Spleen (tissue), 7 donors: ENCODE measurements at regions not wholly inside any gene's neighbourhood (a gene's known extent, or its start where the extent isn't known, plus 50 kb on each side); places are given as distances from the start of the nearest gene placed in this dataset.

ENCODE experiments used
- CTCF ChIP-seq, 11 experiments: fragments of 200-600 bp in 7 of 11; fragments of 450-650 bp in 4 of 11; sonication (generic) in 4 of 11; IDR thresholded peaks in 8 of 11; conservative IDR thresholded peaks in 3 of 11; 1 replicate in 7 of 11; 2 replicates in 4 of 11; pipeline versions ENCODE4 v1.4.0 to v1.8.0; 2016 to 2021; ENCODE audit warnings: antibody characterized with exemption in 11 of 11, inconsistent platforms in 4 of 11, mild to moderate bottlenecking in 1 of 11
- POLR2A ChIP-seq, 3 donors: fragments of 450-650 bp; IDR thresholded peaks; one replicate each; pipeline ENCODE4 v1.5.1; 2017; ENCODE audit warnings: antibody characterized with exemption in 3 of 3, mild to moderate bottlenecking in 1 of 3
- donor health status: DM: no; HTN: no; CAD: no; lungs with moderate emphysema.
- donor health status: DM: no; HTN: no; CAD: no.
- donor health status: DM: no; HTN: no; CAD: no.

- TF ChIP-seq CTCF (IDR thresholded peaks at IDR 0.05 in 8 of 11, conservative IDR thresholded peaks at IDR 0.05 in 3 of 11): no peak
- no peak for TF ChIP-seq POLR2A (IDR thresholded peaks at IDR 0.05)
These were observed 66.9 kb upstream of the RHOBTB1 start for GRCh38 chr10:61010863-61011262.
